ENCODE measurements at regions not wholly inside any gene's neighbourhood (a gene's known extent, or its start where the extent isn't known, plus 50 kb on each side); places are given as distances from the start of the nearest gene placed in this dataset.
"Not testable (repeated sequence)": the region's sequence is repeated elsewhere in the genome, so short reads cannot be mapped to it uniquely, and the experiment has no call there.

GRCh38 chr7:118898284-118898683 is 673.8 kb downstream of the ANKRD7 start:
- ATAC-seq (ENCODE audit: low read depth in 2 of 2): no peak
- DNase-seq: no peak
- peaks cover 0 to 14% (median 0%) of the 10 kb centered on the region in 7 donors for H3K9me3 Mint-ChIP-seq
- H3K27me3 Mint-ChIP-seq: no peaks in the 10 kb centered on the region
- H3K4me3 Mint-ChIP-seq: no peak overlapping the region
- no peaks in the 10 kb centered on the region for H3K4me1 Mint-ChIP-seq
- no peak overlapping the region for H3K27ac Mint-ChIP-seq
- H3K36me3 Mint-ChIP-seq: no peaks in the 10 kb centered on the region

- no peak overlapping the region for H3K4me3 Mint-ChIP-seq
- no peak for DNase-seq
- peaks cover 0 to 14% (median 0%) of the 10 kb centered on the region in 7 donors for H3K9me3 Mint-ChIP-seq
- H3K27ac Mint-ChIP-seq: no peak overlapping the region
- no peaks in the 10 kb centered on the region for H3K27me3 Mint-ChIP-seq
- no peak for ATAC-seq (ENCODE audit: low read depth in 2 of 2)
- no peaks in the 10 kb centered on the region for H3K36me3 Mint-ChIP-seq
- H3K4me1 Mint-ChIP-seq: no peaks in the 10 kb centered on the region
Measured at GRCh38 chr7:118902600-118902999, 678.1 kb downstream of the ANKRD7 start.

DNA sequence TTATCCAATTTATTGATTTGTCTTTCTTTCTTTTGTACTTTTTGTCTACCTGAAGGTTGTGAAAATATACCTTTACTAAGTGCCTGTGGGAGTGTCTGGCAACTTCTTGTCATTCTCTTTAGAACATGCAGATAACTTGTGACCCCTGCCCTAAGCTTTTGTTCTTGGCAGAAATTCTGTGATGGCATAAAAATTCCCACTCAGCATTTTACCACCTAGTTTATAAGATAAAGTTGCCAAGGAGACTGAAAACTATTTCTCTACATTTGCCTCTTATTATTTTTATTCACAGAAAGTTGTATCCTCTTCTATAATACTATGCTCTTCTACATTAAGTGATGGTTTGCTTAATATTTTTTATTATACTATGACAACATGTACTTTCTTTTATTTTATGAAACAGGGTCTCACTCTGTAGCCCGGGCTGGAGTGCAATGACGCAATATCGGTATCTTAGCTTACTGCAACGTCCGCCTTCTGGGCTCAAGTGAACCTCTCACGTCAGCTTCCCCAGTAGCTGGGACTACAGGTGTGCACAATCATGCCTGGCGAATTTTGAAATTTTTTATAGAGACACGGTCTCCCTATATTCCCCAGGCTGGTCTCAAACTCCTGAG is 683.5 kb downstream of the ANKRD7 start:
- no peak for ATAC-seq (ENCODE audit: low read depth in 2 of 2)
- H3K4me1 Mint-ChIP-seq: no peaks in the 10 kb centered on the region
- no peak overlapping the region for H3K27ac Mint-ChIP-seq

DNA sequence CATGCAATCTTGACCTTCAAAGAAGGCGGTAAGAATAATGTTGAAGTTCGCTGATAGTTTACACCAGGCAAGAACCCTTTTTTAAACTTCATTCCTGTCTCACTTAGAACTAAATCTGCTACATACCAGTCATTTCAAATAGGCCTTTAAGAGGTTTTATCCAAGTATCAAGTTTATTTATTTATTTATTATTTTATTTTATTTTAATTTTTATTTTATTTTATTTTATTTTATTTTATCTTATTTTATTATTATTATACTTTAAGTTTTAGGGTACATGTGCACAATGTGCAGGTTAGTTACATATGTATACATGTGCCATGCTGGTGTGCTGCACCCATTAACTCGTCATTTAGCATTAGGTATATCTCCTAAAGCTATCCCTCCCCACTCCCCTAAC is 691.6 kb downstream of the ANKRD7 start:
- not testable (repeated sequence) for H3K27me3 Mint-ChIP-seq; H3K4me3 Mint-ChIP-seq; H3K27ac Mint-ChIP-seq; DNase-seq; H3K36me3 Mint-ChIP-seq; ATAC-seq (ENCODE audit: low read depth in 2 of 2); H3K4me1 Mint-ChIP-seq; H3K9me3 Mint-ChIP-seq

More for the DNA sequence above, 683.5 kb downstream of the ANKRD7 start:
- DNase-seq: no peak
- Mint-ChIP-seq H3K4me3 (no peak overlapping the region), H3K27me3 (no peaks in the 10 kb centered on the region), H3K36me3 (no peaks in the 10 kb centered on the region), H3K9me3 (peaks cover 0 to 2% (median 0%) of the 10 kb centered on the region in 7 donors)

DNA sequence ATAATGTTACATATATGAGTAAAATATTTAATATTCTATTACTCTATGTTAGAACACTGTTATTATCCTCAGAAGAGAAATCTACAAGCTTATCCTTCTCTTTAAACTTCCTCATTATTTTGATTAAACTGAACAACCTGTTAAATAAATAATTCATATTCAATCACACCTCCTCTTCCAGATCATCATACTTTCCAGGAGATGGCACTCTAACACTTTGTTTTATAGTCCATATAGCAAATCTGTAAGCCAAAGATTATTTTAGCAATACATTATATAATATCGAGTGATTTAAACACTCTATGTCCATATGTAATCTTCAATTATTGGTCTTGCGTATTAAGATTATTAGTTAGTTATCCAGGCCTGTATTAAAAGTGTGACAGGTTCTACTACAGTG is 694.1 kb downstream of the ANKRD7 start:
- H3K4me1 Mint-ChIP-seq: no peaks in the 10 kb centered on the region
- no peaks in the 10 kb centered on the region for H3K36me3 Mint-ChIP-seq

GRCh38 chr7:118938845-118939244 is 714.3 kb downstream of the ANKRD7 start:
- DNase-seq: no peak
- Mint-ChIP-seq H3K36me3 (no peaks in the 10 kb centered on the region), H3K9me3 (no peaks in the 10 kb centered on the region), H3K27ac (no peak overlapping the region), H3K4me3 (no peak overlapping the region), H3K4me1 (no peaks in the 10 kb centered on the region), H3K27me3 (no peaks in the 10 kb centered on the region)
- no peak for ATAC-seq (ENCODE audit: low read depth in 2 of 2)

More for the DNA sequence above, 694.1 kb downstream of the ANKRD7 start:
- DNase-seq (no peak), ATAC-seq (ENCODE audit: low read depth in 2 of 2) (no peak)
- no peak overlapping the region for H3K27ac Mint-ChIP-seq
- peaks cover 0 to 4% (median 0%) of the 10 kb centered on the region in 7 donors for H3K9me3 Mint-ChIP-seq
- no peaks in the 10 kb centered on the region for H3K27me3 Mint-ChIP-seq
- no peak overlapping the region for H3K4me3 Mint-ChIP-seq

GRCh38 chr7:118944271-118944670 is 719.8 kb downstream of the ANKRD7 start:
- Mint-ChIP-seq H3K4me3 (no peak overlapping the region), H3K27me3 (no peaks in the 10 kb centered on the region), H3K27ac (no peak overlapping the region), H3K9me3 (peaks cover 0 to 4% (median 0%) of the 10 kb centered on the region in 7 donors), H3K4me1 (no peaks in the 10 kb centered on the region), H3K36me3 (no peaks in the 10 kb centered on the region)
- DNase-seq (no peak), ATAC-seq (ENCODE audit: low read depth in 2 of 2) (no peak)

DNA sequence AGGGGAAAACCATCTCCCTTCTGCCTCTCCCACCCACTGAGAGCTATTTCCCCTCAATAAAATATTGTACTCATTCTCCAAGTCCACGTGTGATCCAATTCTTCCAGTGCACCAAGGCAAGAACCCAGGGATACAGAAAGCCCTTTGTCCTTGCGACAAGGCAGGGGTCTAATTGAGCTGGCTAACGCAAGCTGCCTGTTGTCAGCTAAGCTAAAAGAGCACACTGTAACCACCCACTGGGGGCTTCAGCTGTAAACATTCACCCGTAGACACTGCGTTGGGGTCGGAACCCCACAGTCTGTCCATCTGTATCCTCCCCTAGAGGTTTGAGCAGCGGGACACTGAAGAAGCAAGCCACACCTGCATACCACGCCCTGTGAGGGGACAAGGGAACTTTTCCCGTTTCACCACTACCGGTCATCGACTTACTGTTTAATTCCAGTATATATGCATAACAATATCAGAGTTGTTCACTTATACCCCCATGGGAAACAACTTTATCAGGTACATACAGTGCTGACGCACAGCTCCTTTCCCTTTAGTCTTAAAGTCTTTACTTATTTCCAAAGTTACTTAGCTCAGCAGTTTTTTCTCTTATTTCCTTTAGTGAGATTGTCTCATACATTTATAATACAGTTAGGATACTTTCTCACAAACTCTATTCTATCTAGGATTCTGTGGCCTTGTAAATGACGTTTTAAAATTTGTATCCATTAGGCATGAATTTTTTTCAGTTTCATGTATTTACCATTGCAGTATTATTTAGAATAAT is 721.6 kb downstream of the ANKRD7 start:
- Mint-ChIP-seq H3K4me3 (no peak overlapping the region), H3K27me3 (no peaks in the 10 kb centered on the region), H3K27ac (no peak overlapping the region), H3K4me1 (no peaks in the 10 kb centered on the region), H3K36me3 (no peaks in the 10 kb centered on the region), H3K9me3 (peaks cover 0 to 4% (median 0%) of the 10 kb centered on the region in 7 donors)
- ATAC-seq (ENCODE audit: low read depth in 2 of 2) (no peak), DNase-seq (no peak)

- DNase-seq (no peak), ATAC-seq (ENCODE audit: low read depth in 2 of 2) (no peak)
- peaks cover 0 to 8% (median 3%) of the 10 kb centered on the region in 7 donors for H3K9me3 Mint-ChIP-seq
- no peaks in the 10 kb centered on the region for H3K27me3 Mint-ChIP-seq
- H3K27ac Mint-ChIP-seq: no peak overlapping the region
- no peaks in the 10 kb centered on the region for H3K4me1 Mint-ChIP-seq
- H3K36me3 Mint-ChIP-seq: no peaks in the 10 kb centered on the region
- H3K4me3 Mint-ChIP-seq: no peak overlapping the region
Measured at GRCh38 chr7:118948508-118948907, 724.0 kb downstream of the ANKRD7 start.

DNA sequence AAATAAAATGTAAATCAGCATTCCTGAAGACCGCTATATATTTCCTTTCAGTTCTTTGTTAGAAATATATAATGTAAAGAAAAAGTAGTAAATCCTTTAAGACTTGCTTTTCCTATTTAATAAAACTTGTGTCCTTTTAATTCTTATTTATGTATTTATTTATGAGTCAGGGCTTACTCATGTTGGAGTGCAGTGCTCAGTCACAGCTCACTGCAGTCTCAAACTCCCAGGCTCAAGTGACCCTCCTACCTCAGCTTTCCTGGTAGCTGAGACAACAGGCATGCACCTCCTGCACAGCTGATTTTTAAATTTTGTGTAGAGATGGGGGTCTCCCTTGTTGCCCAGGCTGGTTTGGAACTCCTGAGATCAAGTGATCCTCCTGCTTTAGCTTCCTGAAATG is 724.5 kb downstream of the ANKRD7 start:
- ATAC-seq (ENCODE audit: low read depth in 2 of 2): no peak
- no peak overlapping the region for H3K4me3 Mint-ChIP-seq
- H3K27ac Mint-ChIP-seq: no peak overlapping the region
- no peaks in the 10 kb centered on the region for H3K27me3 Mint-ChIP-seq
- H3K9me3 Mint-ChIP-seq: peaks cover 0 to 8% (median 3%) of the 10 kb centered on the region in 7 donors
- H3K36me3 Mint-ChIP-seq: no peaks in the 10 kb centered on the region
- no peak for DNase-seq
- no peaks in the 10 kb centered on the region for H3K4me1 Mint-ChIP-seq

GRCh38 chr7:118956285-118956684 is 731.8 kb downstream of the ANKRD7 start:
- not testable (repeated sequence) for DNase-seq, H3K36me3 Mint-ChIP-seq, H3K27ac Mint-ChIP-seq

GRCh38 chr7:118969370-118969769 is 744.9 kb downstream of the ANKRD7 start:
- H3K9me3 Mint-ChIP-seq: no peaks in the 10 kb centered on the region

More at GRCh38 chr7:118956285-118956684, 731.8 kb downstream of the ANKRD7 start:
- not testable (repeated sequence) for ATAC-seq (ENCODE audit: low read depth in 2 of 2); H3K9me3 Mint-ChIP-seq; H3K27me3 Mint-ChIP-seq; H3K4me1 Mint-ChIP-seq
- peak overlapping the region in 1 of 8 donors; percentile 60 for H3K4me3 Mint-ChIP-seq

GRCh38 chr7:118971706-118972105 is 747.2 kb downstream of the ANKRD7 start:
- Mint-ChIP-seq H3K36me3 (no peaks in the 10 kb centered on the region), H3K27ac (no peak overlapping the region), H3K9me3 (no peaks in the 10 kb centered on the region), H3K4me3 (no peak overlapping the region), H3K4me1 (no peaks in the 10 kb centered on the region), H3K27me3 (no peaks in the 10 kb centered on the region)
- no peak for ATAC-seq (ENCODE audit: low read depth in 2 of 2)
- DNase-seq: no peak

More at GRCh38 chr7:118969370-118969769, 744.9 kb downstream of the ANKRD7 start:
- no peak for ATAC-seq (ENCODE audit: low read depth in 2 of 2)
- Mint-ChIP-seq H3K36me3 (no peaks in the 10 kb centered on the region), H3K4me1 (no peaks in the 10 kb centered on the region), H3K27me3 (no peaks in the 10 kb centered on the region), H3K4me3 (no peak overlapping the region), H3K27ac (no peak overlapping the region)
- DNase-seq: no peak

DNA sequence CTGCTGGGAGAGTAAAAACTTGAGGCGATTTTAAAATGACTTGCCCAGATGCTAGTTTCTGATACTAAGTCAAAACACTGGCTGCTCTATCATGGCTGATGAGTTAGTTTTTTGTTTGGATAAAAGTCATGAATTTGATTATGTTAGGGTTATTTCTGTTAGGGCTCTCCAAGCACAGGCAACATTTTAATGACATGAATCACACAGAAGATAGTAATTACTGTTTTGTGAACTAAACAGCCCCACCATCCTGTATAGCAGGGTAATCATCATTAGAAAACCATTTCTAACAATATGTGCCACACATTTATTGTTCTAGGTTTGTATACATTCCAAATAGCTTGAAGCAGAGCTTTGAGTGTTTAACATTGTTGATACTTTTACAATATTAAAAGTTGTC is 750.3 kb downstream of the ANKRD7 start:
- Mint-ChIP-seq H3K27me3 (no peaks in the 10 kb centered on the region), H3K36me3 (no peaks in the 10 kb centered on the region)
- no peak for ATAC-seq (ENCODE audit: low read depth in 2 of 2)

More for the DNA sequence above, 750.3 kb downstream of the ANKRD7 start:
- no peak for DNase-seq
- Mint-ChIP-seq H3K4me1 (no peaks in the 10 kb centered on the region), H3K4me3 (no peak overlapping the region), H3K27ac (no peak overlapping the region), H3K9me3 (no peaks in the 10 kb centered on the region)
